DND-41 (cell line): ENCODE measurements at regions not wholly inside any gene's neighbourhood (a gene's known extent, or its start where the extent isn't known, plus 50 kb on each side); places are given as distances from the start of the nearest gene placed in this dataset.

Source experiments
- ATAC-seq: fragments of 200-7000 bp; cut with Tn5 transposase; 3 replicates; pipeline ENCODE4 v1.9.1; 2021; ENCODE audit warnings: low read depth; ENCODE audit not compliant: insufficient read depth
- DNase-seq: peaks from one replicate; pipeline ENCODE4 v3.0.0-alpha.2; 2020
- H2AFZ ChIP-seq: 2 replicates; pipeline ENCODE4 v1.6.0; 2012; ENCODE audit warnings: low read depth, low read length
- H3K27ac ChIP-seq: 2 replicates; pipeline ENCODE4 v1.5.1; 2012; ENCODE audit warnings: low read length, inconsistent platforms
- H3K27me3 ChIP-seq: fragments of 200-600 bp; sonication (generic); 2 replicates; pipeline ENCODE4 v1.6.0; 2012; ENCODE audit warnings: low read length, mild to moderate bottlenecking, inconsistent platforms; ENCODE audit not compliant: insufficient read depth, poor library complexity
- H3K36me3 ChIP-seq: 2 replicates; pipeline ENCODE4 v1.5.1; 2012; ENCODE audit warnings: low read length, inconsistent platforms; ENCODE audit not compliant: insufficient read depth
- H3K4me1 ChIP-seq: 2 replicates; pipeline ENCODE4 v1.5.1; 2012; ENCODE audit warnings: mild to moderate bottlenecking, low read length; ENCODE audit not compliant: insufficient read depth
- H3K4me2 ChIP-seq: 2 replicates; pipeline ENCODE4 v1.6.0; 2012; ENCODE audit warnings: mild to moderate bottlenecking, moderate library complexity, low read length, inconsistent platforms; ENCODE audit not compliant: insufficient read depth
- H3K4me3 ChIP-seq, 2 experiments: fragments of 200-600 bp in 1 of 2; shearing (Covaris generic) in 1 of 2; 2 replicates each; pipeline ENCODE4 v1.5.1; 2012 to 2016; ENCODE audit warnings: inconsistent platforms in 2 of 2, low read length in 2 of 2, mild to moderate bottlenecking in 2 of 2, low read depth in 1 of 2, moderate library complexity in 1 of 2
- H3K79me2 ChIP-seq: 2 replicates; pipeline ENCODE4 v1.6.0; 2012; ENCODE audit warnings: low read length, inconsistent platforms; ENCODE audit not compliant: insufficient read depth
- H3K9ac ChIP-seq: 2 replicates; pipeline ENCODE4 v1.6.0; 2012; ENCODE audit warnings: low read depth, mild to moderate bottlenecking, inconsistent platforms, low read length, moderate library complexity
- H3K9me3 ChIP-seq: 2 replicates; pipeline ENCODE4 v1.5.1; 2012; ENCODE audit warnings: low read length, moderate library complexity, mild to moderate bottlenecking, inconsistent platforms; ENCODE audit not compliant: insufficient read depth, severe bottlenecking
- H4K20me1 ChIP-seq: 2 replicates; pipeline ENCODE4 v1.6.0; 2012; ENCODE audit warnings: low read length; ENCODE audit not compliant: insufficient read depth
- EZH2 ChIP-seq: IDR thresholded peaks from 3 replicates; pipeline ENCODE4 v1.6.1; 2012; ENCODE audit warnings: borderline replicate concordance, low read depth, mild to moderate bottlenecking, moderate library complexity, low read length, inconsistent platforms; ENCODE audit not compliant: severe bottlenecking
- TF ChIP-seq, protein P1 (sequence below): IDR thresholded peaks from 2 replicates; pipeline ENCODE4 v1.5.1; 2012; ENCODE audit warnings: borderline replicate concordance, low read length, moderate library complexity, mild to moderate bottlenecking; ENCODE audit not compliant: poor library complexity, severe bottlenecking; ENCODE audit errors: extremely low read depth

DNA sequence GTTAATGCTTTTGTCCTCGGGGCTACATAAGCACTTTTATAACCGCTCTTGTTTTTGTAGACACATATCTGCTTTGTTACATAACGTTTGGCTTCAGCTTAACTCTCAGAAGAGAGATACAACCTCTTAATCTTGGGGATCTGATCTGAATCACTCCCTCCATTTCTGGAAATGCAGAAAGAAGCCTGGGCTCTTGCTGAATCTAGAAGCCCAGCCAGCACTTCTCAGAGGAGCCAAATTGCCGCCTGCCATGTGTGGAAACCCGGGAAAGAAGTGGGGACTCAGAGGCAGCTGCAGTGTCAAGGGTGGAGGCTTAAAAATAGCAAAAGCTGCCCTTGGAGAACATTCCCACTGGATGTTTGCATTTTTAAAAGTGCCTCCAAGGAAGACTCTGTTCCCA is 69.3 kb upstream of the LDB2 start:
- H3K9ac ChIP-seq: no peak overlapping the region
- no peaks in the 10 kb centered on the region for H3K9me3 ChIP-seq
- H3K4me3 ChIP-seq: no peak overlapping the region
- DNase-seq (no peak), ATAC-seq (no peak)
- no peak for TF ChIP-seq EZH2
- TF ChIP-seq, protein P1, sequence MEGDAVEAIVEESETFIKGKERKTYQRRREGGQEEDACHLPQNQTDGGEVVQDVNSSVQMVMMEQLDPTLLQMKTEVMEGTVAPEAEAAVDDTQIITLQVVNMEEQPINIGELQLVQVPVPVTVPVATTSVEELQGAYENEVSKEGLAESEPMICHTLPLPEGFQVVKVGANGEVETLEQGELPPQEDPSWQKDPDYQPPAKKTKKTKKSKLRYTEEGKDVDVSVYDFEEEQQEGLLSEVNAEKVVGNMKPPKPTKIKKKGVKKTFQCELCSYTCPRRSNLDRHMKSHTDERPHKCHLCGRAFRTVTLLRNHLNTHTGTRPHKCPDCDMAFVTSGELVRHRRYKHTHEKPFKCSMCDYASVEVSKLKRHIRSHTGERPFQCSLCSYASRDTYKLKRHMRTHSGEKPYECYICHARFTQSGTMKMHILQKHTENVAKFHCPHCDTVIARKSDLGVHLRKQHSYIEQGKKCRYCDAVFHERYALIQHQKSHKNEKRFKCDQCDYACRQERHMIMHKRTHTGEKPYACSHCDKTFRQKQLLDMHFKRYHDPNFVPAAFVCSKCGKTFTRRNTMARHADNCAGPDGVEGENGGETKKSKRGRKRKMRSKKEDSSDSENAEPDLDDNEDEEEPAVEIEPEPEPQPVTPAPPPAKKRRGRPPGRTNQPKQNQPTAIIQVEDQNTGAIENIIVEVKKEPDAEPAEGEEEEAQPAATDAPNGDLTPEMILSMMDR: no peak
- H4K20me1 ChIP-seq: no peaks in the 10 kb centered on the region
- H3K36me3 ChIP-seq: no peaks in the 10 kb centered on the region
- H3K4me2 ChIP-seq: no peak overlapping the region
- no peaks in the 10 kb centered on the region for H3K4me1 ChIP-seq
- H3K79me2 ChIP-seq: no peaks in the 10 kb centered on the region
- no peaks in the 10 kb centered on the region for H3K27me3 ChIP-seq
- no peak overlapping the region for H2AFZ ChIP-seq
- no peak overlapping the region for H3K27ac ChIP-seq

DNA sequence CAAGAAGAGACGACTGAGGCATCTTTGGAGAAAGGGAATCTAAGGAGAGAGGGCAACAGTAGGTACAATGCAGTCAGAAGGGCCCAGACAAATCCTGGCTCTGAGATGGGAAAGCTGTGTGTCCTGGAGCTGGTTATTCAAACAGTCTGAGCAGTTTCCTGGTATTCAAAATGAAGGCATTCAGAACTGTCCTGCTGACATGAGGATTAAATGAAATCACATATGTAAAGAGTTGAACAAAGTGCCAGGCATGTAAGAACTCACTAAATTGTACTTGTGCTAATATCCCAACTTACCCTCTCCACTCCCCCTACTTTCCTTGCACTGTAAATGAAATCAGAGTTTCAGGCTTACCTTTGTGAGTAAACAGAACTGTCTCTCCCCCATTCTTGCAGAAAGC is 60.9 kb upstream of the LDB2 start:
- Histone ChIP-seq H3K27ac (no peak overlapping the region), H3K9ac (no peak overlapping the region), H3K27me3 (no peaks in the 10 kb centered on the region), H2AFZ (no peak overlapping the region), H3K4me2 (no peak overlapping the region), H3K9me3 (no peaks in the 10 kb centered on the region), H3K36me3 (no peaks in the 10 kb centered on the region), H3K79me2 (no peaks in the 10 kb centered on the region), H4K20me1 (no peaks in the 10 kb centered on the region), H3K4me3 (no peak overlapping the region), H3K4me1 (no peaks in the 10 kb centered on the region)
- TF ChIP-seq, protein P1: no peak
- ATAC-seq: no peak
- no peak for DNase-seq

DNA sequence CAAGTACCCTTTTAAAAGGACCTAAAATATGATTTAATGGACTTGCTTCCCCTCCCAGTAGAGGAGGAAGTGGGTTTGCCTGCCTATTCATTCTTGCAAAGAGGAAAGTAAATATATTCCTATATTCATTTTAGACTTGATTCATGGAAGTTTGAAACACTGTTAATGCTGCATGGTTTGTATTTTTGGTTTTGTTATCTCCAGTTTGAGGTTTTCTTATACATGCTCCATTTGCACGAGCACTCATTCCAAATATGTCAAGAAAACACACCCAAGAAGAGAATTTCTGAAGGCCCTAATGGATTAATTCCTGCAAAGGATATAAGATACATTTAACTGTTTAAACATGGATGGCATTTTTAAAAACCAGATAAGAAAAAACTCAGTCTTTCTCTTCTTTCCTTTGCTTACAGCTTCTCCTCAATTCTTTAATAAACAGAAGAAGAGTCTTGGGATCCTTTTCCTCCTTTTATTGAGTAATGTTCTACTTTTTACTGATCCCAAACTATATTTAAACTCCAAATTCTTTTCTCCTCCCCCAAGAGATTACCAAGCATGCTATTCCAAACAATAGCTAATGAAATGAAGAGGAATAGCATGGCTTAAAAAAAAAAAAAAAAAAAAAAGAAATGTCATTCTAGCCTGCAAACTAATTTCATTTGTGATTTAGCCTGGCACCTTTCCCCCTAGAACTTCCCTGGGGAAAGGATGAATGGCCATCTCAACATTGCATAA is 54.6 kb upstream of the LDB2 start:
- Histone ChIP-seq H4K20me1 (no peaks in the 10 kb centered on the region), H3K36me3 (no peaks in the 10 kb centered on the region), H3K79me2 (no peaks in the 10 kb centered on the region), H3K4me2 (no peak overlapping the region), H3K27ac (no peak overlapping the region), H3K9me3 (no peaks in the 10 kb centered on the region), H3K4me1 (no peaks in the 10 kb centered on the region), H3K4me3 (no peak overlapping the region), H3K9ac (no peak overlapping the region), H2AFZ (no peak overlapping the region), H3K27me3 (no peaks in the 10 kb centered on the region)
- DNase-seq (no peak), ATAC-seq (no peak)
- TF ChIP-seq, protein P1: no peak
- TF ChIP-seq EZH2: no peak

DNA sequence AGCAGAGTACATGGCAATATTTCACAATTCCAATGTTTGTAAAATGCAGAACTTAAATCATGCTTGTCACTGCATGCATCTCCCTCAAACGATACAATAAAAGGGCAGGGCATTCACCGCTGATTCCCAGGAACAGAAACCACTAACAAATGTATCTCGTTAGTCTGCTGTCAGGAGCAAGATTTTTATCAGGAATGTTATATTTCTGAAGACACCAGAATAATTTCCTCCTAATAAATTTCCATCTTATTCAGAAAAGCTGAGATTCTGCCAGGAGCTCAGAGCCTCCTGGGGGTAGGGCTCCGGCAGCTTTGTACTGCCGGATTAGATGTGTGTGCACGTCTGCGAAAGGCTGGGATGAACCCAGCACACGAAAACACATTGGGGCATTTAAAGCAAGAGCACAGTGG is 54.0 kb upstream of the LDB2 start:
- no peaks in the 10 kb centered on the region for H3K4me1 ChIP-seq
- H3K36me3 ChIP-seq: no peaks in the 10 kb centered on the region
- no peak overlapping the region for H2AFZ ChIP-seq
- H3K79me2 ChIP-seq: no peaks in the 10 kb centered on the region
- no peak overlapping the region for H3K27ac ChIP-seq
- TF ChIP-seq EZH2: no peak
- TF ChIP-seq, protein P1: no peak
- no peaks in the 10 kb centered on the region for H4K20me1 ChIP-seq
- H3K27me3 ChIP-seq: no peaks in the 10 kb centered on the region
- no peak overlapping the region for H3K4me3 ChIP-seq
- no peak overlapping the region for H3K9ac ChIP-seq
- no peak overlapping the region for H3K4me2 ChIP-seq
- ATAC-seq: no peak
- no peak for DNase-seq
- no peaks in the 10 kb centered on the region for H3K9me3 ChIP-seq
